Endothelial cell of umbilical vein (primary cell): ENCODE measurements at regions not wholly inside any gene's neighbourhood (a gene's known extent, or its start where the extent isn't known, plus 50 kb on each side); places are given as distances from the start of the nearest gene placed in this dataset.

Experiments
- BruUV-seq: library from RNA; stranded (reverse); fragments of 400-500 nt; replicated peaks from 2 replicates; lab custom pipeline; 2021; lab: Mats Ljungman, UMichigan
- CTCF ChIA-PET: fragments of 300-600, 350-600 bp; sonication (Branson Sonifier 250); formaldehyde crosslinking; loops from one replicate; lab custom pipeline; 2021; ENCODE audit warnings: antibody characterized with exemption, inconsistent platforms; lab: Charles Lee
- POLR2A ChIA-PET: fragments of 300-600, 350-600 bp; sonication (Branson Sonifier 250); formaldehyde crosslinking; loops from one replicate; lab custom pipeline; 2021; ENCODE audit warnings: antibody characterized with exemption, inconsistent platforms; lab: Charles Lee
- DNase-seq: peaks from one replicate; pipeline ENCODE4 v3.0.0-alpha.2; 2011; ENCODE audit warnings: low read depth, low spot score
- FAIRE-seq: peaks from 2 replicates; lab custom pipeline; 2011; peaks lifted over from hg19 to GRCh38; lab: Jason Lieb, UNC
- H2AFZ ChIP-seq: 2 replicates; pipeline ENCODE4 v1.6.0; 2012; ENCODE audit warnings: low read depth, low read length, control low read depth, inconsistent platforms
- H3K27ac ChIP-seq: 2 replicates; pipeline ENCODE4 v1.5.1; 2011; ENCODE audit warnings: low read depth, mild to moderate bottlenecking, control low read depth, low read length, moderate library complexity; ENCODE audit not compliant: insufficient read depth
- H3K27me3 ChIP-seq, 2 experiments: 2 replicates each; pipeline versions ENCODE4 v1.6.0 to v1.6.1; 2011; ENCODE audit warnings: low read length in 2 of 2, mixed read lengths in 1 of 2; ENCODE audit not compliant: control insufficient read depth in 2 of 2, insufficient read depth in 2 of 2
- H3K36me3 ChIP-seq, 2 experiments: 2 replicates in 1 of 2; 3 replicates in 1 of 2; pipeline ENCODE4 v1.5.1; 2011; ENCODE audit warnings: low read length in 2 of 2, mild to moderate bottlenecking in 1 of 2, moderate library complexity in 1 of 2; ENCODE audit not compliant: control insufficient read depth in 2 of 2, insufficient read depth in 2 of 2; ENCODE audit errors: extremely low read depth in 1 of 2
- H3K4me1 ChIP-seq: 3 replicates; pipeline ENCODE4 v1.5.1; 2011; ENCODE audit warnings: mild to moderate bottlenecking, low read length; ENCODE audit not compliant: control insufficient read depth, insufficient read depth; ENCODE audit errors: extremely low read depth
- H3K4me2 ChIP-seq: 2 replicates; pipeline ENCODE4 v1.6.1; 2011; ENCODE audit warnings: low read length, control low read depth, mixed read lengths; ENCODE audit not compliant: insufficient read depth
- H3K4me3 ChIP-seq, 3 experiments: fragments of 200-600 bp in 1 of 3; sonication (generic), shearing (Covaris generic) in 1 of 3; replicated peaks in 1 of 3; 2 replicates each; pipeline ENCODE4 v1.5.1; 2011 to 2016; ENCODE audit warnings: control low read depth in 3 of 3, low read length in 3 of 3, mild to moderate bottlenecking in 2 of 3, inconsistent platforms in 1 of 3, low read depth in 1 of 3, moderate library complexity in 1 of 3; ENCODE audit not compliant: insufficient read depth in 1 of 3
- H3K79me2 ChIP-seq: 2 replicates; pipeline ENCODE4 v1.6.0; 2012; ENCODE audit warnings: low read length, inconsistent platforms; ENCODE audit not compliant: control insufficient read depth, insufficient read depth
- H3K9ac ChIP-seq: replicated peaks from 2 replicates; pipeline ENCODE3; 2011; ENCODE audit warnings: low read length, control low read depth; ENCODE audit not compliant: insufficient read depth; ENCODE audit errors: extremely low read depth
- H3K9me1 ChIP-seq: replicated peaks from 3 replicates; pipeline ENCODE4 v1.6.0; 2011; ENCODE audit warnings: mild to moderate bottlenecking, low read length; ENCODE audit not compliant: control insufficient read depth, insufficient read depth; ENCODE audit errors: extremely low read depth
- H3K9me3 ChIP-seq: replicated peaks from 2 replicates; pipeline ENCODE4 v1.5.1; 2012; ENCODE audit warnings: low read length, inconsistent platforms; ENCODE audit not compliant: control insufficient read depth, insufficient read depth
- H4K20me1 ChIP-seq: replicated peaks from 2 replicates; pipeline ENCODE3; 2011; ENCODE audit warnings: mild to moderate bottlenecking, low read length; ENCODE audit not compliant: control insufficient read depth, insufficient read depth; ENCODE audit errors: extremely low read depth
- EZH2 ChIP-seq: IDR thresholded peaks from 2 replicates; pipeline ENCODE4 v1.6.1; 2012; ENCODE audit warnings: borderline replicate concordance, low read depth, mild to moderate bottlenecking, moderate library complexity, low read length, inconsistent platforms; ENCODE audit not compliant: severe bottlenecking
- FOS ChIP-seq: IDR thresholded peaks from 2 replicates; pipeline ENCODE4 v1.6.1; 2011; ENCODE audit warnings: mild to moderate bottlenecking, low read length, moderate library complexity, borderline replicate concordance; ENCODE audit not compliant: insufficient read depth
- GATA2 ChIP-seq: IDR thresholded peaks from 2 replicates; pipeline ENCODE4 v1.7.0; 2011; ENCODE audit warnings: low read depth, mild to moderate bottlenecking, moderate library complexity, mixed read lengths, low read length; ENCODE audit not compliant: insufficient read length, insufficient read depth
- JUN ChIP-seq: IDR thresholded peaks from 2 replicates; pipeline ENCODE4 v1.6.1; 2011; ENCODE audit warnings: borderline replicate concordance, low read depth; ENCODE audit not compliant: insufficient read length, insufficient read depth
- MYC ChIP-seq: IDR thresholded peaks from one replicate; pipeline ENCODE4 v1.6.1; 2011; ENCODE audit warnings: mild to moderate bottlenecking, low read depth, low read length
- POLR2A ChIP-seq: IDR thresholded peaks from 2 replicates; pipeline ENCODE4 v1.6.1; 2012; ENCODE audit warnings: low read depth, mild to moderate bottlenecking, control low read depth, low read length
- POLR2AphosphoS5 ChIP-seq: IDR thresholded peaks from 2 replicates; pipeline ENCODE4 v1.6.1; 2012; ENCODE audit warnings: low read depth, mild to moderate bottlenecking, control low read depth, low read length, moderate library complexity; ENCODE audit not compliant: insufficient read depth
- dilution Hi-C: fragments of 300-500 bp; cut with MboI; formaldehyde crosslinking; loops from one replicate; pipeline ENCODE4 v1.15.0; 2019; ENCODE audit warnings: low sequenced_read_pairs; ENCODE audit not compliant: extremely low pct_ligation_motif_present
- intact Hi-C: fragments of 100-400 bp; cut with micrococcal nuclease; formaldehyde crosslinking; loops from one replicate; pipeline ENCODE4 v1.10.0; 2022
- TF ChIP-seq, protein P1 (sequence below), 2 donors: IDR thresholded peaks; 1 replicate in 1 of 2; 2 replicates in 1 of 2; pipeline ENCODE4 v1.5.1; 2011; ENCODE audit warnings: low read length in 2 of 2, mild to moderate bottlenecking in 2 of 2, moderate library complexity in 2 of 2, control low read depth in 1 of 2, inconsistent platforms in 1 of 2, low read depth in 1 of 2; ENCODE audit not compliant: insufficient read depth in 1 of 2; ENCODE audit errors: extremely low read depth in 1 of 2
- TF ChIP-seq, protein P2 (sequence below): IDR thresholded peaks from 2 replicates; pipeline ENCODE4 v1.6.1; 2011; ENCODE audit not compliant: insufficient read depth, insufficient read length

DNA sequence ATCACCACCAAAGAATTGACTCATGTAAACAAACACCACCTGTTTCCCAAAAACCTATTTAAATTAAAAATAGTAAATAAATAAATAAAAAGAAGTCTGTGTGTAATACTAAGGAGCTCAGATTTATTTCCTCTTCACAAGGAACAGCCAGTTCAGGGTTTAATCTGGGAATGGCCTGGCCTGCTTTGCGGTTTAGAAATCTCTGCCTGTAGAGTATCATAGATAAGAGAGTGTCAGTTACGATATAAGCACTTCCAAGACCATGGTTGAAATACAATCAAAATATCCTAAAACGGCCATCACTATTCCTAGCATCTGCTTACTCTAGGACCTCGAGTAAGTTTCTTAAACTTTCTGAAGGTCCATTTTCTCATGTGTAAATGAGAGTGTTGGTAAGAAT lies 274.4 kb downstream of the PLPP3 start:
- H3K4me1 ChIP-seq, result peaks cover 17% of the 10 kb centered on the region
- ChIA-PET POLR2A (no interaction called here), CTCF (no interaction called here)
- DNase-seq, result no peak
- FAIRE-seq, result no peak
- H3K27ac ChIP-seq, result no peak overlapping the region
- dilution Hi-C loops, result no loop called here
- no peak overlapping the region for H3K4me2 ChIP-seq
- intact Hi-C loops, result loop anchor here (5.0 kb wide), 2 partner anchors 187 to 233 kb away; no protein-coding TSS in a partner anchor
- no peaks in the 10 kb centered on the region for H3K36me3 ChIP-seq
- no peaks in the 10 kb centered on the region for H4K20me1 ChIP-seq
- no peak overlapping the region for H3K4me3 ChIP-seq
- no peaks in the 10 kb centered on the region for H3K9me3 ChIP-seq
- no peak overlapping the region for H3K9ac ChIP-seq
- H3K27me3 ChIP-seq, result no peaks in the 10 kb centered on the region
- H3K9me1 ChIP-seq, result no peaks in the 10 kb centered on the region
- H3K79me2 ChIP-seq, result no peaks in the 10 kb centered on the region
- TF ChIP-seq GATA2 (no peak), MYC (no peak), FOS (no peak), EZH2 (no peak), JUN (no peak), POLR2A (no peak), POLR2AphosphoS5 (no peak)
- TF ChIP-seq, protein P1, sequence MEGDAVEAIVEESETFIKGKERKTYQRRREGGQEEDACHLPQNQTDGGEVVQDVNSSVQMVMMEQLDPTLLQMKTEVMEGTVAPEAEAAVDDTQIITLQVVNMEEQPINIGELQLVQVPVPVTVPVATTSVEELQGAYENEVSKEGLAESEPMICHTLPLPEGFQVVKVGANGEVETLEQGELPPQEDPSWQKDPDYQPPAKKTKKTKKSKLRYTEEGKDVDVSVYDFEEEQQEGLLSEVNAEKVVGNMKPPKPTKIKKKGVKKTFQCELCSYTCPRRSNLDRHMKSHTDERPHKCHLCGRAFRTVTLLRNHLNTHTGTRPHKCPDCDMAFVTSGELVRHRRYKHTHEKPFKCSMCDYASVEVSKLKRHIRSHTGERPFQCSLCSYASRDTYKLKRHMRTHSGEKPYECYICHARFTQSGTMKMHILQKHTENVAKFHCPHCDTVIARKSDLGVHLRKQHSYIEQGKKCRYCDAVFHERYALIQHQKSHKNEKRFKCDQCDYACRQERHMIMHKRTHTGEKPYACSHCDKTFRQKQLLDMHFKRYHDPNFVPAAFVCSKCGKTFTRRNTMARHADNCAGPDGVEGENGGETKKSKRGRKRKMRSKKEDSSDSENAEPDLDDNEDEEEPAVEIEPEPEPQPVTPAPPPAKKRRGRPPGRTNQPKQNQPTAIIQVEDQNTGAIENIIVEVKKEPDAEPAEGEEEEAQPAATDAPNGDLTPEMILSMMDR (IDR thresholded peaks at IDR 0.05; ENCODE audit: extremely low read depth in 1 of 2, insufficient read depth in 1 of 2, low read depth in 1 of 2, low read length in 2 of 2), result no peak
- TF ChIP-seq, protein P2, sequence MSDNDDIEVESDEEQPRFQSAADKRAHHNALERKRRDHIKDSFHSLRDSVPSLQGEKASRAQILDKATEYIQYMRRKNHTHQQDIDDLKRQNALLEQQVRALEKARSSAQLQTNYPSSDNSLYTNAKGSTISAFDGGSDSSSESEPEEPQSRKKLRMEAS, result no peak
- no TSS peak for BruUV-seq
- H2AFZ ChIP-seq, result no peak overlapping the region
